K562 (cell line): ENCODE measurements at regions not wholly inside any gene's neighbourhood (a gene's known extent, or its start where the extent isn't known, plus 50 kb on each side); places are given as distances from the start of the nearest gene placed in this dataset.

Experiments
- ARID1B ChIP-seq: fragments of 450-650 bp; IDR thresholded peaks from 2 replicates; pipeline ENCODE4 v1.6.1; 2016; ENCODE audit warnings: antibody characterized with exemption, mild to moderate bottlenecking, inconsistent platforms
- CUX1 ChIP-seq: fragments of 200-800 bp; sonication (Bioruptor generic); IDR thresholded peaks from 2 replicates; pipeline ENCODE4 v1.6.1; 2016; ENCODE audit warnings: missing genetic modification characterization, missing compliant biosample characterization
- DIDO1 ChIP-seq: fragments of 450-650 bp; IDR thresholded peaks from 2 replicates; pipeline ENCODE4 v1.6.1; 2016; ENCODE audit warnings: low read depth, missing biosample characterization, missing genetic modification characterization
- GATAD2B ChIP-seq: fragments of 450-650 bp; IDR thresholded peaks from 2 replicates; pipeline ENCODE4 v1.6.1; 2017; ENCODE audit warnings: mild to moderate bottlenecking, borderline replicate concordance
- HIVEP1 ChIP-seq: fragments of 250-450 bp; sonication (Bioruptor Pico); IDR thresholded peaks from 2 replicates; pipeline ENCODE4 v1.4.0; 2020; ENCODE audit warnings: mild to moderate bottlenecking
- MCM5 ChIP-seq: fragments of 450-650 bp; IDR thresholded peaks from 2 replicates; pipeline ENCODE4 v1.6.1; 2016; ENCODE audit warnings: low read depth
- NCOA4 ChIP-seq: fragments of 450-650 bp; IDR thresholded peaks from 2 replicates; pipeline ENCODE4 v1.6.1; 2018; ENCODE audit warnings: mild to moderate bottlenecking; ENCODE audit not compliant: partially characterized antibody
- NFYB ChIP-seq: IDR thresholded peaks from 2 replicates; pipeline ENCODE4 v1.6.1; 2011; ENCODE audit warnings: mild to moderate bottlenecking, moderate library complexity; ENCODE audit not compliant: insufficient read length; ENCODE audit errors: extremely low read depth
- RBM17 ChIP-seq: fragments of 200-400 bp; formaldehyde crosslinking; IDR thresholded peaks from 2 replicates; pipeline ENCODE4 v1.6.1; 2017; ENCODE audit warnings: low read depth, mild to moderate bottlenecking, low read length, borderline replicate concordance
- STAT6 ChIP-seq: sonication (generic); formaldehyde crosslinking; IDR thresholded peaks from 2 replicates; pipeline ENCODE4 v1.8.1; 2023; ENCODE audit warnings: mild to moderate bottlenecking, missing genetic modification reagents
- ZBTB1 ChIP-seq: sonication (generic); formaldehyde crosslinking; IDR thresholded peaks from 2 replicates; pipeline ENCODE4 v1.8.1; 2023; ENCODE audit warnings: missing genetic modification reagents, low read depth, mild to moderate bottlenecking, borderline replicate concordance
- ZFP1 ChIP-seq: fragments of 450-650 bp; formaldehyde crosslinking; IDR thresholded peaks from 2 replicates; pipeline ENCODE4 v1.4.0; 2020; ENCODE audit warnings: mild to moderate bottlenecking, mixed read lengths
- ZNF24 ChIP-seq: fragments of 450-650 bp; IDR thresholded peaks from 2 replicates; pipeline ENCODE4 v1.6.1; 2016
- ZNF408 ChIP-seq: fragments of 250-450 bp; sonication (Bioruptor Pico); IDR thresholded peaks from 2 replicates; pipeline ENCODE4 v1.4.0; 2020; ENCODE audit warnings: low read depth, mild to moderate bottlenecking, moderate library complexity
- ZNF41 ChIP-seq: fragments of 250-450 bp; sonication (Bioruptor Pico); conservative IDR thresholded peaks from 2 replicates; pipeline ENCODE4 v1.4.0; 2020; ENCODE audit warnings: mild to moderate bottlenecking
- ZNF586 ChIP-seq: fragments of 450-650 bp; formaldehyde crosslinking; conservative IDR thresholded peaks from 2 replicates; pipeline ENCODE4 v1.4.0; 2020; ENCODE audit warnings: mild to moderate bottlenecking, moderate library complexity
- ZNF76 ChIP-seq: fragments of 250-450 bp; sonication (Bioruptor Pico); IDR thresholded peaks from 2 replicates; pipeline ENCODE4 v1.4.0; 2020; ENCODE audit warnings: mild to moderate bottlenecking, moderate library complexity, borderline replicate concordance
- TF ChIP-seq, protein P1 (sequence below): fragments of 450-650 bp; formaldehyde crosslinking; IDR thresholded peaks from 2 replicates; pipeline ENCODE4 v1.4.0; 2020; ENCODE audit warnings: mild to moderate bottlenecking, moderate library complexity
- TF ChIP-seq, protein P2 (sequence below): sonication (generic); IDR thresholded peaks from 2 replicates; pipeline ENCODE4 v1.6.1; 2016

DNA sequence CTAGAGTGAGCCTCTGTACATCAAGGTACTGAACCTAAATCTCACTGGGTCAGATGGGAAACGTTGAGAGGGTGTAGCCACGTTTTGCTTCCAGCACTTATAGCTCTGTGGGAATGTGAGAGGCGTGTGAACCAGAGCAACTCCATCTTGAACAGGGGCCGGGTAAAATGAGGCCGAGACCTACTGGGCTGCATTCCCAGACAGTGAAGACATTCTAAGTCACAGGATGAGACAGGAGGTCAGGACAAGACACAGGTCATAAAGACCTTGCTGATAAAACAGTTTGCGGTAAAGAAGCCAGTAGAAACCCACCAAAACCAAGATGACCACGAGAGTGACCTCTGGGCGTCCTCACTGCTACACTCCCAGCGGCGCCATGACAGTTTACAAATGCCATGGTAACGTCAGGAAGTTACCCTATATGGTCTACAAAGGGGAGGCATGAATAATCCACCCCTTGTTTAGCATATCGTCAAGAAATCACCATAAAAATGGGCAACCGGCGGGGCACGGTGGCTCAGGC is 63.4 kb upstream of the NCOR2 start (continued):
- TF ChIP-seq, protein P1, sequence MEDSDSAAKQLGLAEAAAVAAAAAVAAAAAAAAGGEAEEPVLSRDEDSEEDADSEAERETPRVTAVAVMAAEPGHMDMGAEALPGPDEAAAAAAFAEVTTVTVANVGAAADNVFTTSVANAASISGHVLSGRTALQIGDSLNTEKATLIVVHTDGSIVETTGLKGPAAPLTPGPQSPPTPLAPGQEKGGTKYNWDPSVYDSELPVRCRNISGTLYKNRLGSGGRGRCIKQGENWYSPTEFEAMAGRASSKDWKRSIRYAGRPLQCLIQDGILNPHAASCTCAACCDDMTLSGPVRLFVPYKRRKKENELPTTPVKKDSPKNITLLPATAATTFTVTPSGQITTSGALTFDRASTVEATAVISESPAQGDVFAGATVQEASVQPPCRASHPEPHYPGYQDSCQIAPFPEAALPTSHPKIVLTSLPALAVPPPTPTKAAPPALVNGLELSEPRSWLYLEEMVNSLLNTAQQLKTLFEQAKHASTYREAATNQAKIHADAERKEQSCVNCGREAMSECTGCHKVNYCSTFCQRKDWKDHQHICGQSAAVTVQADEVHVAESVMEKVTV (CRISPR knock-in tag), result no peak
- TF ChIP-seq STAT6 (CRISPR knock-in tag) (no peak), ARID1B (no peak), ZNF586 (no peak), ZFP1 (CRISPR knock-in tag) (no peak), MCM5 (no peak), NCOA4 (no peak), HIVEP1 (CRISPR knock-in tag) (no peak), RBM17 (no peak), CUX1 (CRISPR knock-in tag) (0 out of 2 replicates have a peak, but pooled peaks have one; percentile 79), NFYB (no peak), ZNF41 (CRISPR knock-in tag) (peak; percentile 80; the same call in 1 of the 2 replicates), ZNF76 (CRISPR knock-in tag) (no peak), ZNF24 (no peak), DIDO1 (no peak), GATAD2B (no peak), ZNF408 (CRISPR knock-in tag) (no peak), ZBTB1 (CRISPR knock-in tag) (peak; percentile 98)
- TF ChIP-seq, protein P2, sequence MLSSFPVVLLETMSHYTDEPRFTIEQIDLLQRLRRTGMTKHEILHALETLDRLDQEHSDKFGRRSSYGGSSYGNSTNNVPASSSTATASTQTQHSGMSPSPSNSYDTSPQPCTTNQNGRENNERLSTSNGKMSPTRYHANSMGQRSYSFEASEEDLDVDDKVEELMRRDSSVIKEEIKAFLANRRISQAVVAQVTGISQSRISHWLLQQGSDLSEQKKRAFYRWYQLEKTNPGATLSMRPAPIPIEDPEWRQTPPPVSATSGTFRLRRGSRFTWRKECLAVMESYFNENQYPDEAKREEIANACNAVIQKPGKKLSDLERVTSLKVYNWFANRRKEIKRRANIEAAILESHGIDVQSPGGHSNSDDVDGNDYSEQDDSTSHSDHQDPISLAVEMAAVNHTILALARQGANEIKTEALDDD, result no peak
